Left renal cortex interstitium (tissue), 4 donors: ENCODE measurements at regions not wholly inside any gene's neighbourhood (a gene's known extent, or its start where the extent isn't known, plus 50 kb on each side); places are given as distances from the start of the nearest gene placed in this dataset.

Experiments used
- DNase-seq, 4 donors: peaks; one replicate each; pipeline ENCODE4 v3.0.0-alpha.2; 2013; ENCODE audit warnings: low read depth in 4 of 4, low spot score in 2 of 4, missing footprints in 1 of 4

DNA sequence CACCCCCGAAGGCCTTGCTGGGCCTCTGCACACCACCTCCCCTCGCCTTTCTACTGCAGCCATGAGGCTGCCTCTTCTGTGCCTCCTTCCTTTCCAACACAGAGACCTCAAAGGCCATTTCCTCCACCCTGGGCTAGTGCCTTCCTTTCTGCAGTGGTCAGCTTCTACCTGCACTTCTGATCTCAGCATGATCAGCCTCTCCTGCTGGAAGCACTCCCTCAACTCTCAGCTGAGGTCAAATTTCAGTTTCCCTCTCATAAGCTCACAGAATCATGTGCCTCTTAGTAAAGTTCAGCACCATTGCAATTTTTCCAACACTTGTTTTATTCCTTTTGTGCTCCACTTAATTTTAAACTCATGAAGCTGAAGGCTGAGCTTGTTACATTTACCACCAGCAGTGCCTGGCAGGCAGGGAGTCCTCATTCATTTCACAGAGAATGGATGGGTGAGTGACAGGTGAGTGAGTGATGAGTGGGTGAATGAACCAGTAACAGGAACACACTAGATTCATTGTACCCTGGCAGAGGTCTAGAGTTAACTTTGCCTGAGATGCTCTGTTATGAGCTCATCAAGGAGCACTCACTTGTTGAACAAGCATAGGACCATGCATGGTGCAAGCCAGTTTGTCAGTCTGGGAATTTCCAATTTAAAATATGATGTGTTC, 124.0 kb upstream of the PRSS58 start:
- DNase-seq, result no peak

DNA sequence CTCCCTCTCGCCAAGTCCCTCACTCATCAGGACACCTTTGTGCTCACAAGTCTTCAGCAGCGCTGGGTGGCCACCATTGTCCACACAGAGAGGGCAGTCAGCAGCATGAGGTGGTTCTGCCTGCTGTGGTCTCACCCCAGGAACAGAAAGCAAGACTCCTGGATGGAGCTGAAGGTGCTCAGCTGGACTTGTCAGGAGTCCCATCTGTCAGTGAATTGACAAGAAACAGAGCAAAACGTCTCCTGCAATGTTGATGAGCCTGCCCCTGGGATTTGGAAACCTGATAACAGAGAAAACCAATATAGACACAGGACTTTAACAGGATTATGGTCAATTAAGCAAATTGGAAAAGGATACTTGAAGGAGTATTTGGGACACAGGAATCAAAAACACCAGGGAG, 122.2 kb upstream of the PRSS58 start:
- DNase-seq, result no peak

DNA sequence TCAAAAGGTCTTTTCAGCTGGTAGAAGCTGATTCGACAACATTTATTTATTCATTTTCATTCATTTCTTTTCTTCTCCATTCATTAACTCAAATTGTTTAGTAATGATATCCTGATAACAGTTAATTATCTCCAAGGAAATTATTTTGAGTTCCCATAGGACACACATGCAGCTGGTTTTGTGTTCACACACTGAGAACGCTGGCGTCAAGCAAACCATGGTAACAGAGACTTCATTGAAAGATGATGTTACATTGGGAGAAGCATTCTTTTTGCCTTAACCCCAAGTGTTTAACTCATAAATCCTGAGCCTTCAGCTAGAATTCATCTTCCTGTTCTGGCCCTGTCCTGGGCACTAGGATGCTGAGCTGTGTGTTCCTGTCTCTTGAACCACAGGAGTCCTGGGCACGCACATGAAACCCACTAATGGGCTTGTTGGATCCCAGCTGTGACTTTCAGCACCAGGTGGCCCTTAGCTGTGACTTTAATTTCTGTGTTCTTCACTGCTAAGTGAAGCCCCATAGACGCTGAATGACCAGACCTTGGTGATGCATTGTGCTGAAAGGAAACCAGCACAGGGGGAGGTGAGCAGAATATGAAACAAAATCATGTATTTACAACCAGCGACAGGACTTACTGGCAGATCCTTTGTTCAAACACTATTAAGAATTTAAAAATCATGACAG, 121.5 kb upstream of the PRSS58 start:
- no peak for DNase-seq

- DNase-seq, result no peak
Measured at GRCh38 chr7:142377567-142377966, 119.7 kb upstream of the PRSS58 start.

- no peak for DNase-seq
Measured at GRCh38 chr7:142376356-142376997, 118.6 kb upstream of the PRSS58 start.

DNA sequence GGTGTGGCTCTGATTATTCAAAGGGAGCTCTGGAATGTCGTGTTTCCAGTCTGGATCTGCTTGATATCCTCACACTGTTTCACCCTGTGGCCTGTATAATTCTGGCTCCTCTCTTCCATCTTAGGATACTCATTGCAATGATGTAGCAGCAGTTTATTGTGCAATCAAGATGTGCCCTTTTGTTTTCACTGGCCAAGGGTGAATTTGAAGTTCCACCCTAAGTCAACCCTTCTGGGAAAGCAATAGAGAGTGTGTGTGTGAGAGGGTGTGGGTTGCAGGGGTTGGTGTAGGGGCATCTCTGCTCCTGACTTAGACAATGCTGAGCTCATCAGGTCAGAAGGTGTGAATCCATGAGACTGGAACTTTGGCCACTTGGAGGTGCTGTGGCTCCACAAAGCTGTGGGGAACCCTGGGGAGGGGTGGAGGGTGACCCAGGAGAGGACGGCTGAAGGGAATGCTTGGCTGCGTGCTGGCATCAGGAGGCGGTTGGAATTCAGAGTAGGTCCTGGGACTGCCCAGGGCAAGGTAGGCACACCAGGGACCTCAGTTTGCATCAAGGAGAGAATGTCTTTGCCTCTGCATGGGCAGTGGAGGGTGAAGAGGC, 118.0 kb upstream of the PRSS58 start:
- peak in 1 of 4 donors; percentile 38 for DNase-seq

- no peak for DNase-seq
Measured at GRCh38 chr7:142372727-142373126, 114.9 kb upstream of the PRSS58 start.

DNA sequence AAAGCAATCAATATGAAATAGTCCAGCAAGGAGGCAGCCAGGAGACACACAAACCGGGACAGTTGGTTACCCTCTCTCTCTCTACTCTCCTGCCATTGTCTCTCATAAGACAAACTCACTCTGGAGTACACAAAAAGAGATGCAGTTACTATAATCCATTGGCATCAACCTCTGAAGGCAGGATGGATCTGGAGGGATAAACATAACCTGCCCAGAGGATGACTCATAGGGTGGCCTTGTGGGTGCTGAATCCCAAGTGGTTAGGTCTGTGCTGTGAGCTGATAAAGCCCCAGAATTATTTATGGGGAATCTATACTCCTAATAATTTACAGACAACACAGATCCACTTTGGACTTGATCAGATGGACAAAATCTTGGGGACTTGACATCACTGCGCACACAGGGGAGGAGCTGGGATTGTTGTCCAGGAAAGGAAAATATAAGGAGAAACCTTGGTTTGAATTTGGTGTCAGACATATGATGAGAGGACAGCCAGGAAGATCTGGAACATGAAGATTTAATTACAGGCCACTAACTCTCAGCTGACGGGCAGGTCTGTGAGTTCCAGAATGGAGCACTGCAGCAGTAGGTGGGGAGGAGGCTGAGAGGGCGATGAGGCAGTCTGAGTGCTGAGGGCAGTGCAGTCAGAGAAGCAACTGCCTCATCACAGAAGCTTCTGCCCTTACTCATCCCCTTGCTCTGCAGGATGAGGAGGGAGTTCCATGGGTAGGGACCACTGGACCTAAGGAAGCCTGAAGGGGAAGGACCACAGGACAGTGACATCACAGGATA, 113.9 kb upstream of the PRSS58 start:
- no peak for DNase-seq

DNA sequence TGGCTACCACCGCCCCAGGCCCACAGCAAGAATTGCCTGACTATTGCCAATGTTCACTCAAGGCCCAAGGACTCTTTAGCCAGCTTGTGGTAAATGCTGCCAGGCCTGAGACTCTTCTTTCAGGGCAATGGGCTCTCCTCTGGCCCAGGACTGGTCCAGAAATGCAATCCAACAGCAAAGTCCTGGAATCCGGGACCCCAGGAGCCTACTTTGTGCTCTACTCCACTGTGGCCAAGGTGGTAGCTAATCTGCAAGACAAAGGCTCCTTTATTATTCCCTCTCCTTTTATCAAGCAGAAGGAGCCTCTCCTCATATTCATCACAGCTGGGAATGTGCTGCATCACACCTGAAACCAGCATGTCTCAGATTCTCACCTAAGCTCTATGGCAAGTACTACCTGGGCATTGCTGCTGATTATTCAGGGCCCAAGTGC, 107.6 kb upstream of the PRSS58 start:
- DNase-seq, result no peak

DNA sequence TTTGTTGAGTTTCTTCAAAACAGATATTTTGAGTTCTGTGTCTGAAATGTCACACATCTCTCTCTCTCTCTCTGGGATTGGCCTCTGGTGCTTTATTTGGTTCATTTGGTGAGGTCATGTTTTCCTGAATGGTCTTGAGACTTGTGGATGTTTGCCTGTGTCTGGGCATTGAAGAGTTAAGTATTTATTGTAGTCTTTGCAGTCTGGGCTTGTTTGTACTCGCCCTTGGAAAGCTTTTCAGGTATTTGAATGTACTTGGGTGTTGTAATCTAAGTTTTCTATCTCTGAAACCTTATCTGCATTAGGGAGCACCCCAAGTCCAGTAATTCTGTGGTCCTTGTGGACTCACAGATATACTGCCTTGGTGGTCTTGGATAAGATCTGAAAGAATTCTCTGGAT, 106.7 kb upstream of the PRSS58 start:
- DNase-seq, result no peak

- DNase-seq, result no peak
Measured at GRCh38 chr7:142362349-142362748, 104.5 kb upstream of the PRSS58 start.

GRCh38 chr7:142359694-142360279, 101.9 kb upstream of the PRSS58 start:
- no peak for DNase-seq

DNA sequence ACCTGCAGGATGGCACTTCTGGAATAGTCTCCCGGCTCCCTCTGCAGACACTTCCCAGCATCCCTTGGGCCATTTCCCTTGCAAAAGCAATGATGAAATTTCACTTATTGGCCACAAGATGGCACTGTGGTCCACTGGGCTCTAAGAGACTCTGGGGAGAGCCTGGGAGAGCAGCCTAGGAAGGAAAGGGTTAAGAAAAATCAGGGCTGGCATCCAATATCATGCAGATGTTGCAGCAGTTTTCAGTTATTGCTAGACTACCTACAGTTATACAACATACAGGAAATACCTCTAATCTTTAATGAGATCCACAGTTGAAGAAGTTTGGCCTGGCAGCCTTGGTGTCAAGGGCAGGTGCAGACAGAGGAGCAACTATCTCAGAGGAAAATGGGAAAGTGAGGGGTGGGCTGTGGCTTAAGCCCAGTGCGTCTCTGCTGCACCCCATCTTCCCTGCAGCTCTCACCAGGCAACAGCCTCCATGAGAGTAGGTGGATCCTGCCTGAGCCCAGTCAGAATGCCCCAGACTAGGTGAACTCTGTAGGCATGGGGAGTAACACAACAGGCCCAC, 100.2 kb upstream of the PRSS58 start:
- peak in 1 of 4 donors; percentile 41 for DNase-seq

DNA sequence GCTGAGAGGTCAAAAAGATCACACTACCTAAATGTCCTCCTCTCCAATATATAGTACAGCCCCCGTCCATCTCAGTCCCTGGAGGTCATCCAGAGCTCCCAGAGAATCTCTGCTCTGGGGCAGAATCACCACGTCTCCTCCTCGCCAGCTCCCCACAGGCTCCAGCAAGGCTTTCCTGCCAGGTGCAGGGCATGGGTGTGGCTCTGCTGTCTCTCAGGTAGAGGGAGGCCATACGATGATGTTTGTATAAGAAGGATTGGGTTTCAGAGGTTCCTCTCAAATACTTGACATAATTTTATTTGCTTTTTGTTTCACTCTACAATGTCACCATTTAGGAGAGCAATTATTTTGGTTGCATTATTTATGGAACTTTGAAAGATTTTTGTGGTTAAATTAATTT, 98.3 kb upstream of the PRSS58 start:
- DNase-seq, result no peak

GRCh38 chr7:142355328-142355727, 97.5 kb upstream of the PRSS58 start:
- no peak for DNase-seq

DNA sequence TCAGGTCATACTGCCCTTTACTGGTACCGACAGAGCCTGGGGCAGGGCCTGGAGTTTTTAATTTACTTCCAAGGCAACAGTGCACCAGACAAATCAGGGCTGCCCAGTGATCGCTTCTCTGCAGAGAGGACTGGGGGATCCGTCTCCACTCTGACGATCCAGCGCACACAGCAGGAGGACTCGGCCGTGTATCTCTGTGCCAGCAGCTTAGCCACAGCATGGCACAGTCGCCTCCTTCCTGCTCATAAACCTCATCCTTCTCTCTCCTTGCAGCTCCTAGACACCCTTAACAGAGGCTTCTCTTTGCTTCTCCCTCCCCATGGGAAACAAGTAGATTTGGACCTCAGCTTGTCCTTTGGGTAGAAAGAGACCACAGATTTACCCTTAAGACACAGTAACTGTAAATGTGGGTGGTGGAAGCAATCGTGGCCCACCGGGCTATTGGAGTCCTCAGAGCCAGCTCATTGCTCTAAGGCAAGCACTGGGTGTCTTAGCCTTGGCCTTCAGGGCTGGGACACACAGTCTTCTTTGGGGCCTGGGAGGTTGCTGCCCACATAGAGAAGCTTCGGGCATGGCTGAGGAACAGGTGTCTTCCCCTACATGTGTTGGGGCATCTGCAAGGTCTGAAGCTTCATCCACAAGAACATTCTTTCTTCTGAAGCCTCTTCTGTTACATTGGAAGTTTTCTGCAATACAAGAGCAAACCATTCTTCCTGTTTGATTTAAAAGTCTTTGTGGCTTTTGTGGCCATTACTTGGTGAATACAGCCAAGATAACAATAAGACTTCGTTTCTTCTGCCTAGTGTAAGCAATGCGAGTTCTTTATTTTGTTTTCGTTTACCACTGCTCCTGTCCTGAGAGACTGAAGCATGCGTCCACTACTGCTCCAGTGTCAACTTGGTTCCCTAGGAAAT, 95.5 kb upstream of the PRSS58 start:
- no peak for DNase-seq

DNA sequence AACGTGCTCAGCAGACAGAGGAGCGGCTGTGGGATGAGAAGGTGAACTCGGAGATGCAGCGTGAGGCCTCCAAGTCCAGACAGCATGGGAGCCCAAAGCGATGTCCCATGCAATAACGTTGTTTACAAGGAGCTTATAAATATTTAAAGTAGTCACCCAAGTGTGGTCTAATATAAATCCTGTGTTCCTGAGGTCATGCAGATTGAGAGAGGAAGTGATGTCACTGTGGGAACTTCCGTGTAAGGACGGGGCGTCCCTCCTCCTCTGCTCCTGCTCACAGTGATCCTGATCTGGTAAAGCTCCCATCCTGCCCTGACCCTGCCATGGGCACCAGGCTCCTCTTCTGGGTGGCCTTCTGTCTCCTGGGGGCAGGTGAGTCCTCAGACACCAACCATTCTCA, 94.7 kb upstream of the PRSS58 start:
- no peak for DNase-seq

- no peak for DNase-seq
Measured at GRCh38 chr7:142351145-142351544, 93.3 kb upstream of the PRSS58 start.
